MG63 (cell line): ENCODE measurements at regions not wholly inside any gene's neighbourhood (a gene's known extent, or its start where the extent isn't known, plus 50 kb on each side); places are given as distances from the start of the nearest gene placed in this dataset.

ENCODE experiments used
- DNase-seq: peaks from one replicate; pipeline ENCODE4 v3.0.0-alpha.2; 2020
- H3K27me3 ChIP-seq: fragments of 250-450 bp; sonication (Bioruptor Pico); 2 replicates; pipeline ENCODE4 v1.5.1; 2020; ENCODE audit warnings: mild to moderate bottlenecking, moderate library complexity
- H3K36me3 ChIP-seq: fragments of 250-450 bp; sonication (Bioruptor Pico); 2 replicates; pipeline ENCODE4 v1.5.1; 2020; ENCODE audit warnings: mild to moderate bottlenecking, moderate library complexity
- H3K4me3 ChIP-seq: fragments of 250-450 bp; sonication (Bioruptor Pico); 2 replicates; pipeline ENCODE4 v1.5.1; 2020; ENCODE audit warnings: mild to moderate bottlenecking, moderate library complexity
- H3K9me3 ChIP-seq: fragments of 250-450 bp; sonication (Bioruptor Pico); 2 replicates; pipeline ENCODE4 v1.5.1; 2020; ENCODE audit warnings: mild to moderate bottlenecking, moderate library complexity

DNA sequence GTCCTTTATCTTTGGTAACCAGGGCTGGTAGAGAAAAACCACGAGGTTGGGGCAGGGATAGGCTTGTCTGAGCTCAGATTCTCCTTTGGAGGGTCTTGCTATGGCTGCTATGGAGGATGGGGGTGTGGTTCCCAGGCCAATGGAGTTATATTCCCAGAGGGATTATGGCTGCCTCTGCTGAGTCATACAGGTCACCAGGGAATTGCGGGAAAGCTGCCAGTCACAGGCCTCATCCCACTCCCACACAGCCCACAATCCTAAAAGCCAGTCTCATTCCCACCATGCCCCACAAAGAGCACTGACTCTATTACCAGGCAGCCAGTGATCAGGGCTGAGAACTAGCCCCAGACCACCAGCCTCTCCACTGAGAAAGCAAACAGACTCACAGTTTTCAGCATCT, 316.6 kb upstream of the TMEM229A start:
- DNase-seq, result peak; percentile 1
- no peaks in the 10 kb centered on the region for H3K36me3 ChIP-seq
- H3K9me3 ChIP-seq, result no peaks in the 10 kb centered on the region
- no peaks in the 10 kb centered on the region for H3K27me3 ChIP-seq
- no peak overlapping the region for H3K4me3 ChIP-seq

DNA sequence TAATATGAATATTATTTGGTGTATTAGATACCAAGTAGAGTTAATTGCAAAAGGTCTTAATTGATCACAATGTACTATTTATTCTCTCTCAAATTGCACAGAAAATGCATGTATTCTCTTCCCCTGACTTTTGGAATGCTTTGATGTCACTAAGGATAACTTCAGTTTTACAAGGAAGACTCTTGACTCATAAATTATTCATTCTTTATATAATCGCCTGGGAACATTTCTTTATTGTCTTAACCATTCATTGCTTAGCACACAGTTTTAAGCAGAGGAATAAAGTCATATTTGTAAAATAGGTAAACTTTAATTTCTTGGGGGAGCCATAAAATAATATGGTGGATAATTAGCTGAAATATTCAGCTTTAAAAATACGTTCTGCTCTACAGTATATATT, 306.0 kb upstream of the TMEM229A start:
- Histone ChIP-seq H3K4me3 (no peak overlapping the region), H3K36me3 (no peaks in the 10 kb centered on the region), H3K27me3 (no peaks in the 10 kb centered on the region), H3K9me3 (no peaks in the 10 kb centered on the region)
- DNase-seq, result no peak

DNA sequence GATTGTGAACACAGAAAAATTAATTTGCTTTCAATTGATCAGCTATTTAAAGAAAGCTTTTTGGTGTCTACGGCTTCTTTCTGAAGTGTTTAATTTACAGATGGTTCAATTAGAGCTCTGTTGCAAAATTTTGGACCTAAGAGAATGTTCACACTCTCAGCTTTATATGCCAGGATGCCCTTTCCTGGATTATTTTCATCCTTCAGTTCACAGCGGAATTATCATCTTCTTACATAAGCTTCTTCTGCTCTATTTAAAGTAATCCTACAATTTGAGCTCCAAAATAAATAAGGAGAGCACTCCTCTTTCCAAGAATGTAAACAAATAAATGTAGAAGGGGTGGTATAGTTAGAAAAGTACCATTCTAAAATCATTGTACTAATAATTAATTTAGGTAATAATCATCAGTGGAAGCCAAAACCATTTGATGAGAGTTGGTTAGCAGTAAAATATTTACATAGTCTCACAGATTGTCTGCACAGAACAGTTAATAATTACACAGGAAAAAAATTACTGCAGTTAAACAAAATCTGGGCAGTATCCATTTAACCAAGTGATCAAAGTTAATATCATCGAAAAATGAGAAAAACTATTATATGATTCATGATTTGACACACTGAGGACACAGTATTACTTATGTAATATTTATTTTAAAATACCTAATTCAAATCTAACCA, 298.0 kb upstream of the TMEM229A start:
- H3K36me3 ChIP-seq, result no peaks in the 10 kb centered on the region
- H3K4me3 ChIP-seq, result no peak overlapping the region
- H3K27me3 ChIP-seq, result no peaks in the 10 kb centered on the region
- DNase-seq, result no peak
- H3K9me3 ChIP-seq, result no peaks in the 10 kb centered on the region

DNA sequence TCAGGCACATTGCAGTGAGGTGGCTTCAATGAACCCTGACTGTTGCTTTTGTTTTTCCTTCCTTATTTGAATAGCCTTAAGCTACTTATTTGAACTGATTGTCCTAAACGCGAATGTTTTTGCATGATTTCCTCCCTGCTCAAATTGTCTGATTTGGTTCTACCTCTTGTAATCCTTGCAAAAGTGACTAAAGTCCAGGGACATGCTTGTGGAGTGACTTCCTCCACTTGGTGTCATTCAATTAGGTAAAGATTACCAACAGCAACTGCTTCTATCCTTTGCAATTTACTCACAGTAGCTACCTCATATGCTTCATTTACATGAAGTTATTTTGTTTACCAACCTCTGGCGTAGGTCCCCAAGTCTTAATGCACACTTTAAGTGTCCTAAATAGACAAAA, 295.9 kb upstream of the TMEM229A start:
- Histone ChIP-seq H3K36me3 (no peaks in the 10 kb centered on the region), H3K4me3 (no peak overlapping the region), H3K9me3 (no peaks in the 10 kb centered on the region), H3K27me3 (no peaks in the 10 kb centered on the region)
- DNase-seq, result no peak

DNA sequence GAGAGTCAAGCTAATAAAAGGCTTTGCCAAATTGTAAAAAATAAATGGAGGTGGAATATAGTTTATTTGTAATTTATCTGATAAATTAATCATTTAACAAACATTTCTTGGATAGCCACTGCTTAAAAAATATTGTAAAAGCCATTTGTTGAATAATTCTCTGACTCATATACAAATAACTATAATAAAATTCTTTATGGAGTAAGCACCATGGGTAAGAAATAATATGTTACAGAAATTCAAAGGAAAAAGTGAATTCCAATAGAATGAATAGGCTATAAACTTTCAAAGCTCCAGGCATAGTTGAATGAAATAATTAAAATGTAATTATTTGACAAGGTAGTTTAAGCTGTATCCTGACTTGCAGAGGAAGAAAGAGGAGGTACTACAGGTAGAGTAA, 291.4 kb upstream of the TMEM229A start:
- no peaks in the 10 kb centered on the region for H3K27me3 ChIP-seq
- no peak overlapping the region for H3K4me3 ChIP-seq
- H3K9me3 ChIP-seq, result no peaks in the 10 kb centered on the region; the same call in 1 of the 2 replicates
- H3K36me3 ChIP-seq, result no peaks in the 10 kb centered on the region
- no peak for DNase-seq

DNA sequence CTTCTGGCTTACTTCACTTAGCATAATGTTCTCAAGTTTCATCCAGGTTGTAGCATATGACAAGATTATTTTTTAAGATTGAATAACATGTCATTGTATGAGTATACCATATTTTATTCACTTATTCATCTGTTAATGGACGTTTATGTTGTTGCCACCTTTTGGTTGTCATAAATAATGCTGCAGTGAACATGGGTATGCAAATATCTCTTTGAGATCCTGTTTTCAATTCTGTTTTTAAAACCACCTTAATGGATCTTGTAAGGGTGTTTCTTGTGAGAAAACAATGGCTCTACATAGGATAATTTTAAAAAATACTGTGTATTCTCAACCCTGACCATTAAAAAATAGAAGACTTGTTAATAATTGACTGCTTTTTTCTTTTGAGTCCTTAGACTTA, 290.7 kb upstream of the TMEM229A start:
- no peaks in the 10 kb centered on the region; the same call in 1 of the 2 replicates for H3K9me3 ChIP-seq
- no peaks in the 10 kb centered on the region for H3K27me3 ChIP-seq
- no peak for DNase-seq
- H3K4me3 ChIP-seq, result no peak overlapping the region
- H3K36me3 ChIP-seq, result no peaks in the 10 kb centered on the region

DNA sequence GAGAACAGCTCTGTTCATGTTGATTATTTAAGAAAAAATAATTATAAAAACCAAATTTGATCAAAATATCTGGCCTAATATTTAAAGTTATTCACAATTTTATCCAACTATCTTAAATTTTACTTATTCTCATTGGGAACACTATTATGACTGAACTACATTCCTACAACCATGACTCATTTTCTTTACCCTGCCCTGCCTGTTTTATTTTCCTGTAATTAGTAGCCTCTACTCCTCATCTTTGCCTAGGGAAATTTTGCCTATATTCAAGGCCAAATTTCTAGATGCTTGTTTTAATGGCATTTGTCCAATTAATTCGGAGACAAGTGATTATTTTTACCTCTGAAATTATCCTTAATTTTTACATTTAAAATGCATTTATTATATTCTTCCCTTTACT, 289.7 kb upstream of the TMEM229A start:
- Histone ChIP-seq H3K4me3 (no peak overlapping the region), H3K36me3 (no peaks in the 10 kb centered on the region), H3K9me3 (no peaks in the 10 kb centered on the region; the same call in 1 of the 2 replicates), H3K27me3 (no peaks in the 10 kb centered on the region)
- DNase-seq, result no peak

DNA sequence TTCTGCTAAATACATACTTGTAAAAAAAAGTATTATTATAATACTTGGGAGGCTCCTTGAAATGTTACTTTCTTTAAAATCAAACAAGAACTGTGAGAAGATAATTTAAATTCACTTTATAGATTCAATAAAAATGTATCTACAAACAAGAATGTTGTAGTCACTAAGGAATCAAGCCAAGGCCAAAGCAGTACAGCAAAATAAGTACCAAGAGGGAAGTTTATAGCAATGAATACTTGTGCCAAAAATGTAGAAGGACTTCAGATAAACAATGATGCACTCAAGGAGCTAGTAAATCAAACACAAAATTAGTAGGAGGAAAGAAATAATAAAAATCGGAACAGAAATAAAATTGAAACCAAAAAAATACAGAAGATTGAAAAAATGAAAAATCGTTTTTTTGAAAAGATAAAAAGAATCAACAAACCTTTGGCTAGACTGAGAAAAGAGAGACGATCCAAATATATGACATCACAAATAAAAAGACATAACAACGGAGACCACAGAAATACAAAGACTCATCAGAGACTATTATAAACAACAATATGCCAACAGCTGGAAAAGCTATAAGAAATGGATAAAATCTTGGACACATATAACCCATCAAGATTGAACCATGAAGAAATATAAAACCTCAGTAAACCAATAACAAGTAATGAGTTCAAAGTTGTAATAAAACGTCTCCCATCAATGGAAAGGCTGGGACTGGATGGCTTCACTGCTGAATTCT, 286.0 kb upstream of the TMEM229A start:
- no peak for DNase-seq
- H3K9me3 ChIP-seq, result no peaks in the 10 kb centered on the region; the same call in 1 of the 2 replicates
- no peaks in the 10 kb centered on the region for H3K27me3 ChIP-seq
- no peak overlapping the region for H3K4me3 ChIP-seq
- no peaks in the 10 kb centered on the region for H3K36me3 ChIP-seq

DNA sequence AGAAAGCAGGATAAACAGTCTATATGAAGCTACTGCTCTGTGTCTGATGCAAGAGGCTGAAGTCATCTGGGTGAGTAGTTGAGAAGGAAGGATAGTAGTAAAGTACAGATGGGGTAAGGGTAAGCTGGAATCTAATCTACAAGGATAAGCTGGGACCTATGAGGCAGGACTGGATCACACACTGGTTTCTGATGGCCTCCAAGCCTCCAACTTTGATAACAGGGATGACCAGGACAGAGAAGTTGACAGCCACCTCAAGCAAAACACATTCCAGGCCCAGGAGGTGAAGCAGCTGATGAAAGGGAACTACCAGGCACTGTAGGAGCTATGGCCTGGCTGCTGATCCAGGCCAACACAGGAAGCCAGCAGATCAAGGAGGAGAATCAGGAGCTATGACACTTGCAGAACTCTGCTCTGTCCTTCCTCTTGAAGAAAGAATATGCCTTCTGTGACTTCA, 278.1 kb upstream of the TMEM229A start:
- Histone ChIP-seq H3K4me3 (no peak overlapping the region), H3K9me3 (no peaks in the 10 kb centered on the region), H3K36me3 (no peaks in the 10 kb centered on the region), H3K27me3 (no peaks in the 10 kb centered on the region)
- DNase-seq, result no peak

DNA sequence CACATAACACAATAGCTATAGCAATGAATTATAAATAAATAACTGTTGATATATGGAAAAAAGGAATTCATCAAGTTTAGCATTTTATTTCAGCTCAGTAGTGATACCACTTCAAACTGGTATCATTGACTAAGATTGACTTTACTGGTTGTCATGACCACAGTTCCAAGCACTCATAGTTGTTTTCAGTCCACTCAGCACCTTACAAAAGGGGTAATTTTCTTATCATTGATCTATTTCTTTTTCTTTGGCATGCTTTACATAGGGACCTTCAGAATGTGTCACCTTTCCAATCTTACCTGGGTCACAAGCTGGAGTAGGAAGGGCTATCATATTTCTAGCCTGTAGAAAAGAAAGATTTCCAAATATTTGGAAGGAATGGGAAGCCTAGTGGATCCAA, 275.5 kb upstream of the TMEM229A start:
- no peak for DNase-seq
- Histone ChIP-seq H3K27me3 (no peaks in the 10 kb centered on the region), H3K9me3 (no peaks in the 10 kb centered on the region), H3K36me3 (no peaks in the 10 kb centered on the region), H3K4me3 (no peak overlapping the region)

DNA sequence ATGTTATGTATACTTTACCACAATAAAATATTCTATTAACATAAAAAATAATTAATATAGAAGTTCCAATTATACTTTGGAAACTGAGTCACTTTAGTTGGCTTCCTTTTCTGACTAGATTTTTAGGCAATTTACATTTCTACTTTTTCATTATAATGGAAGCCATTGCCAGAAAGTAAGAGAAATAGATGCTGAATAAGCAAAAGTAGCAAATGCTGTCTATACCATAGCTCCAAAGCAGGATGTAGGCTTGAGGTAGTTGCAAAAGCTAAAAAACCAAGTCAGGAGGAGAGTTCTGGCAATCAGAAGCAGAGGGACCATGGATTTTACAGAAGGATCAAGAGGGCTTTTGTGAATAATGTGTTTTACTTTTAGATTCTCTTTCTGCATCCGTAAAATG, 262.4 kb upstream of the TMEM229A start:
- Histone ChIP-seq H3K4me3 (no peak overlapping the region), H3K9me3 (no peaks in the 10 kb centered on the region), H3K36me3 (no peaks in the 10 kb centered on the region), H3K27me3 (no peaks in the 10 kb centered on the region)
- DNase-seq, result no peak

DNA sequence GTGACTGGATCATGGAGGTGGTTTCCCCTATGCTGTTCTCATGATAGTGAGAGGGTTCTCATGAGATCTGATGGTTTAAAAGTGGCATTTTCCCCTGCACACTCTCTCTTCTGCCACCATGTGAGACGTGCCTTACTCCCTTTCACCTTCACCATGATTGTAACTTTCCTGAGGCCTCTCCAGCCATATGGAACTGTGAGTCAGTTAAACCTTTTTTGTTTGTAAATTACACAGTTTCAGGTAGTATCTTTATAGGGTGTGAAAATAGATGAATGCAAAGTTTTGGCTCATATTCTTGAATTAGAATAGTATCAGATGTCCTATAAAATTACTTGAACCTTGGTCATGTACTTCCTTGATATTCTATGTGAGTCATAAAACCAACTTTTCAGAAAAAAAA, 252.1 kb upstream of the TMEM229A start:
- Histone ChIP-seq H3K4me3 (no peak overlapping the region), H3K27me3 (no peaks in the 10 kb centered on the region), H3K36me3 (no peaks in the 10 kb centered on the region), H3K9me3 (no peaks in the 10 kb centered on the region)
- DNase-seq, result no peak

DNA sequence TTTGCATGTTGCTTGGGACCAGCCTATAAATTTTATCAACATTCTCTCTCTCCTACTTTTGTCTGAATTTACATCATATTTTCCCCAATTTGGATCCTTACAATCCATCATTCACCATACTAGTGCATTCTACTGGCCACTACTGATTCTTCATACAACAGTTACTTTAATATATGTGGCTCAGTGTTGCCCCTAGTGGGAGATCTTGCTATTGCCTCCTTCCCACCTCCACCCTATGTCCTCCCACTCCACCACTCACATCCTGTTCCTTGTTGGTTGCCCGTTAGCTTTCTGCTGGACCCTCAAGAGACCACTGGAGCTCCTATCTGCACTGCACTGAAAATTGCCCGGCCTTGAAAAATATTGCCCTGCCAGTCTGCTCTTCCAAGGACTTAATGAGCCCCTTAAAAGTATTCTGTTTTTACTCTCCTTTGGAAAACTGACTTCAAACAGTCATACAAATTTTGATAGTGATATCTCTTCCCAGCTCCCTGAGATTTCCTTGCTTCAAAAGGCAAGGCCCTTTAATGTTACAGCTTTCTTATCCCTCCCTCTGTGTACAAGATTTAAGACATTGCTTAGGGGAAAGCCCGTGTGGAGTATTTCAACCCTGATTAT, 243.2 kb upstream of the TMEM229A start:
- DNase-seq, result peak; percentile 5
- Histone ChIP-seq H3K4me3 (no peak overlapping the region), H3K27me3 (no peaks in the 10 kb centered on the region), H3K9me3 (no peaks in the 10 kb centered on the region), H3K36me3 (no peaks in the 10 kb centered on the region)

DNA sequence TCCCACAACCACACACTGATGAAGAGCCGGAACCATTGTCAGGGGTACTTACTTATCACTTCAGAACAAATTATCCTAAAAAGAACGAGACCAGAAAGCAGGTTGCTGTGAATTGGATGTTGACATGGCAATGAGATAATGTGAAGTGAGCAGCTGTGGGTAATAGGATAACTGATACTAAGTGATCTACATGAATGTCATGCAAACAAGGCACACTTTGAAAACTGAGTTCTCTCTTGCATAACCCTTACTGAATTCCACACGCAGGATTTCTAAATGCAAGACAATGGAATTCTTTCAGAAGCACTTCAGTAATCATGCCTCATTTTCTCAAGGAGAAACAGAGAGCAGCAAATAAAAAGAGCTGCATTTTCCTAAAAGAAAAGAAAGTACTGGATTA, 242.5 kb upstream of the TMEM229A start:
- DNase-seq, result no peak
- no peaks in the 10 kb centered on the region for H3K27me3 ChIP-seq
- H3K36me3 ChIP-seq, result no peaks in the 10 kb centered on the region
- no peaks in the 10 kb centered on the region for H3K9me3 ChIP-seq
- no peak overlapping the region for H3K4me3 ChIP-seq

DNA sequence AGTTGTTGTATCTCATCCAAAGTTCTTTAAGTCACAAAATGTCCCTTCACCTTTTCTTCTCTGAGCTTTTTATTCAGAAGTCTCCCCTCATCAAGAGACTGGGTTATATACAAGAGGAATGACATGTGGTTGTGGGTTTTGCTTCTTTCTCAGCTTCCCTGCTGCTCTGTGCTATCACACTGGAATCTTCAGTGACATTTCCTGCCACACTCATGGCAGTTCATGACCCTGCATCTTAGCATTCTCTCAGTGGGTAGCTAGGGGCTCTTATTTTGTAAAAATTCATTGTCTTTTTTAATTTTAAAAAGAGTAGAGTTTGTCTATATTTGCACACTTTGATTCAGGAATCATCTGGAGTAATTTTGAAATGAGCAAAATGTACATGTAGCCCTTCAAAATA, 236.9 kb upstream of the TMEM229A start:
- Histone ChIP-seq H3K36me3 (no peaks in the 10 kb centered on the region), H3K27me3 (no peaks in the 10 kb centered on the region), H3K9me3 (no peaks in the 10 kb centered on the region), H3K4me3 (no peak overlapping the region)
- DNase-seq, result no peak

DNA sequence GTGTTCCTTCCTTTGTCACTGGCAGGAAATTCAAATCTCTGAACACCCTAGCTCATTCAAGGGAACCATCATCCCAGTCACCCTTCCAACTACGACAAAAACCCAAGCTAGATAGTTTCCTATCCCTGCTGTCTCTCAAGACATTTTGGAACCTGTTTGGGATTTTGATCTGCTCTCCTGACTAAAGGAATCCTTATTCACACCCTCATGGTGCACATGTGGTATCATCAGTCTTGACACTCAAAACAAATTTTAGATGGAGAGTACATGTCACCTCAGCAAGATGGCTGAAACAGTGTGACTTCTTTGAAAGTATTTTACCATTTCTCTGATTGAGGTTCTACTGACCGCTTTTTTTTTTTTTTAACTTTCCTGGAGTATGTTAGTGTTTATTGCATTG, 234.3 kb upstream of the TMEM229A start:
- no peaks in the 10 kb centered on the region for H3K9me3 ChIP-seq
- DNase-seq, result no peak
- H3K27me3 ChIP-seq, result no peaks in the 10 kb centered on the region
- H3K4me3 ChIP-seq, result no peak overlapping the region
- no peaks in the 10 kb centered on the region for H3K36me3 ChIP-seq

DNA sequence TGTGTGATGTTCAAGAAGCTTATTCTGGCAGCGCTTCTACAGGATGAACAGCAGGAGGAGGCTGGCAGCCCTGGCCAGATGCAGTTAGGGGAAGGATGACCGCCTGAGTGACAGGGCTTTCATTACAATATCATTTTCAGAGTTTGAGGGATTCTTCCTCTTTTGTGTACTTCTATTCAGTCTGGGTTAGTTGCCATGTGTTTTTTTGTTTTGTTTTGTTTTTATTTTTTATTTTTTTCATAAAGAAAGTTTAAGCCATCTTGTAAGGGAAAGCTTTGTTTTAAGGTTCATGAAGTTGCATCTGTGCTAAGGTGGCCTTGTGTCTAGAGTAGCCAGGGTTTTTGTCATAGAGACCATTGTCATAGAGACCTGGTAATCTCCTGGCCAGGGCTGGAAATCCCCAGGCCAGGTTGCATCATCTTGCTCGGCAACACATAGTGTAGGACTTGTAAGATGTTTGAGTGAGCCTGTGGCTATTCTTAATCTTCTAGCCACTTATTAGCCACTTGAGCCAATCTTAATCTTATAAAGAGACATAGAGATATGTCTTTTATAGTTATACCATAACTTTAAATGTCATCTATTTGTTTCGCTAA, 230.5 kb upstream of the TMEM229A start:
- H3K9me3 ChIP-seq, result no peaks in the 10 kb centered on the region
- no peaks in the 10 kb centered on the region for H3K27me3 ChIP-seq
- no peak overlapping the region for H3K4me3 ChIP-seq
- H3K36me3 ChIP-seq, result no peaks in the 10 kb centered on the region
- DNase-seq, result peak; percentile 3
